Activated CD8-positive, alpha-beta T cell treated with anti-CD3 and anti-CD28 coated beads for 36 hours (primary cell): ENCODE measurements at regions not wholly inside any gene's neighbourhood (a gene's known extent, or its start where the extent isn't known, plus 50 kb on each side); places are given as distances from the start of the nearest gene placed in this dataset.

ENCODE experiments used
- ATAC-seq: fragments of 200-7000 bp; cut with Tn5 transposase; one replicate; pipeline ENCODE4 v1.10.0; 2021; ENCODE audit warnings: mild to moderate bottlenecking, moderate library complexity
- CTCF ChIA-PET: fragments of 350-600 bp; sonication (Branson Sonifier 250); formaldehyde crosslinking; loops from one replicate; lab custom pipeline; 2021; ENCODE audit warnings: antibody characterized with exemption; lab: Charles Lee
- POLR2A ChIA-PET: fragments of 350-600 bp; sonication (Branson Sonifier 250); formaldehyde crosslinking; loops from one replicate; lab custom pipeline; 2021; ENCODE audit warnings: antibody characterized with exemption; lab: Charles Lee
- DNase-seq: peaks from one replicate; pipeline ENCODE4 v3.0.0-alpha.2; 2020
- H3K27ac Mint-ChIP-seq: one replicate; pipeline ENCODE4 v1.8.0; 2021; ENCODE audit warnings: mild to moderate bottlenecking, mixed read lengths
- H3K27me3 Mint-ChIP-seq: one replicate; pipeline ENCODE4 v1.8.0; 2021; ENCODE audit warnings: mixed read lengths
- H3K36me3 Mint-ChIP-seq: one replicate; pipeline ENCODE4 v1.8.0; 2021; ENCODE audit warnings: low read depth, mixed read lengths
- H3K4me1 Mint-ChIP-seq: one replicate; pipeline ENCODE4 v1.8.0; 2021; ENCODE audit warnings: low read depth, mixed read lengths
- H3K4me3 Mint-ChIP-seq: one replicate; pipeline ENCODE4 v1.8.0; 2021; ENCODE audit warnings: mild to moderate bottlenecking, moderate library complexity, mixed read lengths
- H3K9me3 Mint-ChIP-seq: one replicate; pipeline ENCODE4 v1.8.0; 2021; ENCODE audit warnings: mixed read lengths
- CTCF ChIP-seq: fragments of 200-600 bp; IDR thresholded peaks from one replicate; pipeline ENCODE4 v1.8.0; 2022; ENCODE audit warnings: antibody characterized with exemption, mild to moderate bottlenecking
- intact Hi-C: fragments of 100-400 bp; cut with micrococcal nuclease; formaldehyde crosslinking; loops from one replicate; pipeline ENCODE4 v1.10.0; 2022

GRCh38 chr4:57254754-57255153, 144.6 kb upstream of the IGFBP7 start:
- ChIA-PET CTCF (no interaction called here), POLR2A (no interaction called here)
- Mint-ChIP-seq H3K27ac (no peak overlapping the region), H3K27me3 (no peaks in the 10 kb centered on the region), H3K36me3 (no peaks in the 10 kb centered on the region), H3K4me1 (no peaks in the 10 kb centered on the region), H3K4me3 (no peak overlapping the region), H3K9me3 (peaks cover 3% of the 10 kb centered on the region)
- ATAC-seq (no peak), DNase-seq (no peak)
- TF ChIP-seq CTCF, result no peak
- intact Hi-C loops, result no loop called here

- ATAC-seq (no peak), DNase-seq (no peak)
- CTCF ChIA-PET, result no interaction called here
- no peaks in the 10 kb centered on the region for H3K4me1 Mint-ChIP-seq
- POLR2A ChIA-PET, result no interaction called here
- H3K9me3 Mint-ChIP-seq, result peaks cover 2% of the 10 kb centered on the region
- TF ChIP-seq CTCF, result no peak
- no peak overlapping the region for H3K27ac Mint-ChIP-seq
- no peaks in the 10 kb centered on the region for H3K36me3 Mint-ChIP-seq
- intact Hi-C loops, result no loop called here
- H3K27me3 Mint-ChIP-seq, result no peaks in the 10 kb centered on the region
- no peak overlapping the region for H3K4me3 Mint-ChIP-seq
Measured at GRCh38 chr4:57249083-57249482, 138.9 kb upstream of the IGFBP7 start.

- TF ChIP-seq CTCF, result no peak
- no peaks in the 10 kb centered on the region for H3K4me1 Mint-ChIP-seq
- DNase-seq (no peak), ATAC-seq (no peak)
- H3K36me3 Mint-ChIP-seq, result no peaks in the 10 kb centered on the region
- ChIA-PET CTCF (no interaction called here), POLR2A (no interaction called here)
- no peak overlapping the region for H3K27ac Mint-ChIP-seq
- H3K4me3 Mint-ChIP-seq, result no peak overlapping the region
- H3K27me3 Mint-ChIP-seq, result peaks cover 4% of the 10 kb centered on the region
- peaks cover 2% of the 10 kb centered on the region for H3K9me3 Mint-ChIP-seq
- intact Hi-C loops, result no loop called here
Measured at GRCh38 chr4:57243076-57243475, 132.9 kb upstream of the IGFBP7 start.

GRCh38 chr4:57234252-57234775, 124.1 kb upstream of the IGFBP7 start:
- DNase-seq (no peak), ATAC-seq (no peak)
- Mint-ChIP-seq H3K4me1 (no peaks in the 10 kb centered on the region), H3K27ac (no peak overlapping the region), H3K4me3 (no peak overlapping the region), H3K27me3 (no peaks in the 10 kb centered on the region), H3K36me3 (no peaks in the 10 kb centered on the region), H3K9me3 (no peaks in the 10 kb centered on the region)
- TF ChIP-seq CTCF, result no peak
- intact Hi-C loops, result no loop called here
- CTCF ChIA-PET, result interaction anchor here (1.0 kb wide), 1 partner anchor 70 kb away, joined by 3 read pairs; no protein-coding TSS in a partner anchor
- POLR2A ChIA-PET, result no interaction called here

- Mint-ChIP-seq H3K27ac (no peak overlapping the region), H3K9me3 (no peaks in the 10 kb centered on the region), H3K36me3 (no peaks in the 10 kb centered on the region), H3K4me3 (no peak overlapping the region), H3K4me1 (no peaks in the 10 kb centered on the region), H3K27me3 (no peaks in the 10 kb centered on the region)
- intact Hi-C loops, result no loop called here
- CTCF ChIA-PET, result interaction anchor here (0.6 kb wide), 1 partner anchor 66 kb away, joined by 4 read pairs; no protein-coding TSS in a partner anchor
- no peak for TF ChIP-seq CTCF
- ATAC-seq (no peak), DNase-seq (no peak)
- POLR2A ChIA-PET, result no interaction called here
Measured at GRCh38 chr4:57233386-57233785, 123.2 kb upstream of the IGFBP7 start.
